T-helper 1 cell treated with Interleukin-12 subunit alpha and Interleukin-12 subunit beta and Interleukin-4 antibody, amounts not matched to agents 30 ng/mL and 1 ng/mL, for 36 hours (primary cell): ENCODE measurements at regions not wholly inside any gene's neighbourhood (a gene's known extent, or its start where the extent isn't known, plus 50 kb on each side); places are given as distances from the start of the nearest gene placed in this dataset.

Experiments
- intact Hi-C: fragments of 100-400 bp; cut with micrococcal nuclease; formaldehyde crosslinking; loops from one replicate; pipeline ENCODE4 v1.15.1; 2024

DNA sequence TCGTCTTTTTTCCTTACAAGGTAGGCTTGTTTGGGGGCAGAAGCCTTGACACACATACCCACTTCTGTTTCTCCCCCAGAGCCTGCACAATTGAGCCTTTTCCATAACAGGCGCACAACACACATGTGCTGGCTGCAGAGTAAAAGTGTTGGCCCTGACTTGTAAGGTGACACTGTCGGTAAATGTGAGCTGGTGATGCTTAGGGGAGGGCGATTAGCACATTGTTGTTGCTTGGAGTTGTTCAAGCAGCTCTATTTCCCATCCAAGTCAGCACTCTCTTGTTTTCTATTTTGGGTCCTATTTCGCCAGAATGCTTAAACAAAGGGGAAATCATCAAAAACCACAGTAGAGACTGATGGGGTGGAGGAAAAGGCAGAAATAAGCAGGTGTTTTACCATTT, 51.9 kb upstream of the PTPRJ start:
- intact Hi-C loops, result no loop called here

DNA sequence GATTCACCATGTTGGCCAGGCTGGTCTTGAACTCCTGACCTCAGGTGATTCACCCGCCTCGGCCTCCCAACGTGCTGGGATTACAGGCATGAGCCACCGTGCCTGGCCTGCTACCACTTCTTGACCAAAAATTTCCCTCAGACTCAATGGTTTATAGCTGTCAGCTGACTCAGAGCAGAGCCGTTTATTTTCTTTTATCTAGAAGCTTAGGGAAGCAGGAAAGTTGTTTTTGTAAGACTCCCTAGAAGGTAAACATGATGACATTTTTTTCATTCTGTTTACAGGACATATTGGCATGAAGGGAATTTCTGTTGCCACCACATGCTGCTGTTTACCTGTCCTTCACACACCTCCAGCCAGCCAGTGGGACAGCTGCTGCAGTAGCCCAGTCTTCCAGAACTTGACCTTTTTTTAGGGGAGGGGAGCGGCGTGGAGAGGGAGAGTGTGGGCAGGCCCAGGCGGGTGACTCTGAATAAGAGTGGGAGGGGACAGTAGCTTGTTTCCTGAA, 56.1 kb upstream of the PTPRJ start:
- intact Hi-C loops, result no loop called here

DNA sequence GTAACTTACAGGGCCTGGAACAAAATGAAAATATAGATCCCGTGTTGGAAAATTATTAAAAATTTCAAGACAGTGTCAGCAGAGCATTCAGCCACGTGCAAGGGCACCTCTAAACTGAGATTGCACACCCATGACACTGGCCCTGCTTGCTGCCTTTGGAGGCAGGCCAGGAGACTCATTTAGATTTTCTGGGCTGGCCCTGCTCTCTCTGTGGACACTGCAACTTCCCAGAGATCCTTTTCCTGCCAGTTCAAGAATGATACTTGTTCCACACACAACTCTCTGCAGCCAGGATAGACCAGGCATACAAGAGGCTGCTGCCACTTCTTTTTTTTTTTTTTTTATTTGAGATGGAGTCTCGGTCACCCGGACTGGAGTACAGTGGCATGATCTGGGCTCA, 56.7 kb upstream of the PTPRJ start:
- intact Hi-C loops, result no loop called here

DNA sequence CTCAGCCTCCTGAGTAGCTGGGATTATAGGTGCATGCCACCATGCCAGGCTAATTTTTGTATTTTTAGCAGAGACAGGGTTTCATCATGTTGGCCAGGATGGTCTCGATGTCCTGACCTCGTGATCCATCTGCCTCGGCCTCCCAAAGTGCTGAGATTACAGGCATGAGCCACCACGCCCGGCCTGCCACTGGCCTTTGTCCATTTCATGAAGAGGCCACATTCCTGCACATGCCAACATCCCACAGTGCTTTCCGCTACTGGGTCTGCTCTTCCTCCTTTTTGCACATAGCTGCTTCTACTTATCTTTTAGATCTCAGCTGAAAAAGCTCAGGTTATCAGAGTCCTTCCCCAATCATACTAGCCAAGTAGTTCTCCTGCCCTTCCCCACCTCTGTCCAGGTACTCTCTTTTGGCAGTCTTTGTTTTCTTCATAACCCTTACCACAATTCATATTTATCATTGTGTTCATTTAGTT, 59.2 kb upstream of the PTPRJ start:
- intact Hi-C loops, result loop anchor here (2.0 kb wide), 2 partner anchors 34 to 58 kb away; no protein-coding TSS in a partner anchor

DNA sequence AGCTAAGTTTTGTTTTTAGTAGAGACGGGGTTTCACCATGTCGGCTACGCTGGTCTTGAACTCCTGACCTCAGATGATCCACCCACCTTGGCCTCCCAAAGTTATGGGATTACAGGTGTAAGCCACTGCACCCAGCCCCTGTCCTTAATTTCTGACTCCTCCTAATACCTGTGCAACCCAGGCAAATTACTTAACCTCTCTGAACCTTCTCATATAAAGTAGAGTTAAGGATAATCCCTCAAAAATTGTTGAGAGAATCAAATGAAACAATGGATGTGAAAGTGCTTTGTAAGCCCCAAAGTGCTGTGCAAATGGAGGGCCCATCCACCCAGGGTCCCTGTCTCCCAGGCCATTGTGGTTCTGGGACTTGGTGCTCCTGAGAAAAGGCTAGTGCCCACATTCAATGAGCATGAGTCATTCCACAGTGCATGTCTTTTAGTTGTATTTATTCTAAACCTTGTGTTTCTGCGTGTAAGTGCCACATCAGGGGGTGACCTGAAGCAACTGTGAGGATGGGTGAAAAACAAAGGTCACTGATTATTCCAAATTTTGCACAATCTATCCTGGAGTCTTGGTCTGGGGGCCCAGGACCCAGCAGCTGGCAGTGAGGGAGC, 61.4 kb upstream of the PTPRJ start:
- intact Hi-C loops, result no loop called here

DNA sequence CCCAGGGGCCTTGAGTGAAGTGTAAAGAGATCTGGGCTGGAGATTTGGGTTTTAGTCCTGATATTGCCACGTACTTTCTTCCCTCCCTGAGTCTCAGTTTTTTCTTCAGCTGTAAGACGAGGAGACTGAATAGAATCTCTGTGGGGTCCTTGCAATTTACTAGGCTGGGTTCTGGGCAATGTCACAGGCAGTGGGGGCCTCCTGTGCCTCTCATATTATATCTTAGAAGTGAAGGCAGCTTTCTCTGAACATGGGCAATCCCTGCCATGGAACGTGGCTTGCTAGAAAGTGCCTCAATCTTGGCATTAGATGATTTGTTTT, 62.0 kb upstream of the PTPRJ start:
- intact Hi-C loops, result no loop called here

DNA sequence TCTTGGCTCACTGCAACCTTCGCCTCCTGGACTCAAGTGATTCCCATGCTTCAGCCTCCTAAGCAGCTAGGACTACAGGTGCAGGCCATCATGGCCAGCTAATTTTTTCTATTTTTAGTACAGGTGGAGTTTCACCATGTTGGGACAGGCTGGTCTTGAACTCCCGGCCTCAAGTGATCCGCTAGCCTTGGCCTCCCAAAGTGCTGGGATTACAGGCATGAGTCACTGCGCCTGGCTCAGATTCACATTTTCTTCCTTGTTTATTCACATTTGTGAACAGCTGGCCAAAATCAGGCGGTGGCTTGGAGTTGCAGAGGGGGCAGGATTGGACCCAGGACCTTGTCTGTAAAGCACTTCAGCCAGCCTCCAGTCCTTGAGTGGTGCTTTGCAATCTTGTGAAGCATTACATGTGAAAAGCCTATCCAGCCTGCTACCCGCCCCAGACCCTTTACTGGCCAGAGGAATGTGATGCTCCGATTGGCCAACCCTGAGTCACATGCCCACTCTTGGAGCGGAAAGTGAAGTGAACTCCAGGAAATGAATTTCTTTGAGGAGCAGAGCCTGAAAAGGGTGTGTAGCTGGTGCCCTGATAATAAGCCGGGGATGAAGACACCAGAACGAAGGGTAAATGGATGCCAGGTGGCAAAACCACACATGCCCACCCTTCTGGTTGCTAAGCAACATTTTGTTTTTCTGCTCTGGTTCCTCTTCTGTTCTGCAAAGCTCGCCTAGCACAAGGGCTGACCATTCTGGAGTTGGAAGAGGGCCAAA, 62.6 kb upstream of the PTPRJ start:
- intact Hi-C loops, result no loop called here

- intact Hi-C loops, result no loop called here
Observed at GRCh38 chr11:47916361-47916841, 64.0 kb upstream of the PTPRJ start.

- intact Hi-C loops, result no loop called here
Observed at GRCh38 chr11:47915783-47916182, 64.6 kb upstream of the PTPRJ start.

DNA sequence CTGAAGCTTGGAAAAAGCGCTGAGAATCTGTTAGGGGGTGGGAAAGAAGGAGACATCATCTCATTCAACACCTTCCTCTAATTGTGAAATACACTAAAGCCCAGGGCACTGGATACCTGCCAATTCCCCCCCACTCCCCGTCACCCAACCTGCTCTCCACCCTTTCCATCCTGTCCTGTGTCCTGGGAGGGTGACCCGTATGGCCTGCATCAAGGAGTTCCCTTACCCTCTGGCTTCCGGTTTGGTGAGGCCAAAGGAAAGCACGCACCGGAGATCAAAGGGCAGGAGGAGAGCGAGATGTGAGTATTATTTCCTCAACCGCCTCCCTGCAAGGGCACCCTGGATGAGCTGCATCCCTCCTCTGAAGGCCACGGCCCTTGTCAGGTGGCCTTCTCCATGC, 65.0 kb upstream of the PTPRJ start:
- intact Hi-C loops, result no loop called here

- intact Hi-C loops, result no loop called here
Observed at GRCh38 chr11:47914743-47915142, 65.6 kb upstream of the PTPRJ start.

- intact Hi-C loops, result no loop called here
Observed at GRCh38 chr11:47913529-47914244, 65.5 kb upstream of the NUP160 start.

GRCh38 chr11:47912843-47913437, 64.8 kb upstream of the NUP160 start:
- intact Hi-C loops, result no loop called here

DNA sequence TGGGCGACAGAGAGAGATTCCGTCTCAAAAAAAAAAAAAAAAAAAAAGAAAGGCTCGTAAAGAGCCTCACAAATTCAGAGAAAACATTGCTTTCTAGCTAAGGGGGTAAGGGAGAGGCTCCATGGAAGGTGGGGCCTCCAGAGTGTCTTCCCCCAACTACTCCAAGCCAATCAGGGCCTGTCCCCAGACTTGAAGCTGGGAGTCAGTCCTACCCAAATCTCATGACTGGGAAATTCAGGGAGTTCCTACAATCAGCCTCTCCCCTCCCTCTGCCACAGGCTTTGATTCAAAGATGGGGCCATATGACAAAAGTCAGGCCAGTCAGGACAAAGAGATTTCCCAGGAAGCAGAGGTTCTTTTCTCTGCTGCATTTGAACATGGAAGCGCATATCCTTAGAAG, 63.0 kb upstream of the NUP160 start:
- intact Hi-C loops, result no loop called here

GRCh38 chr11:47908198-47908597, 60.0 kb upstream of the NUP160 start:
- intact Hi-C loops, result no loop called here

DNA sequence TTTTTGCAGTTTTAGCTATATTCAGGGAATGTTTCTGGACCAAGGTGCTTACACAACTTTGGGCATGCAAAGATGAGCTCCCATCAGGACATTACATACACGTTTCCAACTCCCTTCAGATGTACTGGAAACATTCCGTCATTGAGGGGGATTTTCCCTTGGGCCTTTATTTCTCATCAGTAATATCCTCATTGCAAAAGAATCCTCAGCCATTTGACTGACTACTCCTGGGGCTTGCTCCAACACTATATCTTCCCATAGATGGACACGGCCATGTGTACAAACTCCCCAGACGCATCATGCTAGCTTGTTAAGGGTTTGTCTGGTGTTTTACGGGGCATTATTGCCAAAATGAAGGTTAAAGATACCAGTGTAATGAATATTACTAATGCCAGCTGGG, 59.3 kb upstream of the NUP160 start:
- intact Hi-C loops, result no loop called here

- intact Hi-C loops, result no loop called here
Observed at GRCh38 chr11:47906066-47906465, 57.9 kb upstream of the NUP160 start.

DNA sequence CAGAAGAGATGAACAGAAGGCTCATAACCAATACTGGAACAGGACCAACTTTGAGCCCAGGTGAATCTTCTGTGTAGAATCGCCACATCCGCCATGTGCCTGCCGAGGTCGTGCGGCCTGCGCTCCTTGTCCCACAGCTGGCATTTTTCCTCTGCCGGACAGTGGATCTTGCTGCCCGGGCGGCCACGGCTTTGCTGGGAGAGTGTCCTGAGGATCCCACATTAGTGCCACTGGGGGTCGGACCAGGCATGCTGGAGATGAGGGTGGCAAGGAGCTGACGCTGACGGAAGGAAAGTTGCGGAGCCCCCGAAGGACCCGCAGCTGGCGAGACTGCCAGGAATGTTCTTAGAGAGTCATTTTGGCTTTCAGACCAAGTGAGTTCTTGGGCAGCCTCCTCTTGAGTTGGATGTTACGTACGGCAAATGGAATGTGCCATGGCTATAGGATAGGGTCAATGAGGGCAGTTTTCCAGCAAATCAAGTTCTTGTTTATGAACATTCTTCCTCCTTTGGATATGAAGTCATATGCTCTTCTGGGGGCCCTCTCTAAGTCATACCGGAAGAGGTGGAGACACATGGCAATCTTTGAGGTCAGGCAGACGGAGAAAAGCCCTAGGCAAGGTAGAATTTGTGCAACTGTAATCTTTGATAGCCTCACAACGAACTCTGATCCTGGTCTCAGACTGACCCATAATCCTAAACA, 57.4 kb upstream of the NUP160 start:
- intact Hi-C loops, result no loop called here

DNA sequence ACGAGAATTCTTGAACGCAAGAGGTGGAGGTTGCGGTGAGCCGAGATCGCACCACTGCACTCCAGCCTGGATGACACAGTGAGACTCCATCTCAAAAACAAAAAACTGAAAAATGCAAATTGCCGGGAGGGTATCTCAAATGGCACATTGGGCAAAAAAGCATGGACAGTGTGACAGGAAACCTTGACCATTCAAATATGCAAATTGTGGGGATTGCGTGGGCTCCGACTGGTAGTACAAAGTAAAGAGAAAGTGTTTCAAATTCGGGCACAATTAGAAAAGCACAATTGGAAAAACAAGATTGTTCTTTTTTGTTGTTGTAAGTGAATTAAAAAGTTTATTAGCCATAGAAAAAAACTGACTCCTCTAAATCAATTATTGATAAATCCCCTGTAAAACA, 56.7 kb upstream of the NUP160 start:
- intact Hi-C loops, result no loop called here

- intact Hi-C loops, result no loop called here
Observed at GRCh38 chr11:47904048-47904447, 55.9 kb upstream of the NUP160 start.

DNA sequence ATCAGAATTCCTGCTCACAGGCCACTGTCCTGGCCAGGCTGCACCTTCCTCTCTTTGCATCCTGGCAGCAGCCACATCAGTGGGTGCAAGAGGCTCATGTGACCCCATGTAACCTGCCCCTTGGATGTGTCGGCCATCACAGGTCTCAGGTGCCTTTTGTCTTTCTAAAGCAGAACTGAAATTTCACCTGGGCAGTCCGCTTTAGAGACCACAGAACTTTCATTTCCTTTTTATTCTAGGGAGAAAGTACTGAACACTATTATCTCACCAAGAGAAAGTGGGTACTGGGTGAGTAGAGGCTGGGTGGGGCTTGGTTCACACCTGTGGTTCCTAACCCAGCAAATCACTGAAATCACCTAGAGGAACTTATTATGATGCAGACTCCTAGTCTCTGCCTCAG, 51.7 kb upstream of the NUP160 start:
- intact Hi-C loops, result no loop called here
